ENCODE measurements at regions not wholly inside any gene's neighbourhood (a gene's known extent, or its start where the extent isn't known, plus 50 kb on each side); places are given as distances from the start of the nearest gene placed in this dataset.

- Histone ChIP-seq H3K9me2 (replicated peaks; ENCODE audit: insufficient read depth, low read length) (no peaks in the 10 kb centered on the region), H3K9ac (ENCODE audit: low read length) (no peak overlapping the region), H2AFZ (ENCODE audit: low read depth, low read length, severe bottlenecking) (no peak overlapping the region), H3K4me2 (ENCODE audit: low read depth, low read length, poor library complexity, severe bottlenecking) (no peak overlapping the region), H3K79me2 (ENCODE audit: insufficient read depth, low read length) (no peaks in the 10 kb centered on the region), H4K20me1 (ENCODE audit: low read depth, low read length) (no peaks in the 10 kb centered on the region), H3K9me3 (ENCODE audit: insufficient read depth, low read length) (0 out of 2 replicates have a peak, but pooled peaks cover 1% of the 10 kb centered on the region), H3K27ac (ENCODE audit: low read depth, low read length) (no peak overlapping the region), H3K4me3 (ENCODE audit: insufficient read depth, low read length, poor library complexity, severe bottlenecking) (no peak overlapping the region), H3K36me3 (ENCODE audit: low read length) (no peaks in the 10 kb centered on the region), H3F3A (ENCODE audit: insufficient read depth) (no peaks in the 10 kb centered on the region), H3K27me3 (ENCODE audit: low read length) (no peaks in the 10 kb centered on the region)
- TF ChIP-seq CTCF (IDR thresholded peaks at IDR 0.05; ENCODE audit: insufficient read depth, low read length, poor library complexity, severe bottlenecking) (no peak), EZH2phosphoT487 (conservative IDR thresholded peaks at IDR 0.05; ENCODE audit: low read length) (no peak)
Measured at GRCh38 chr6:101085327-101085726, 204.2 kb upstream of the ASCC3 start.

GRCh38 chr6:101086473-101086872, 205.3 kb upstream of the ASCC3 start:
- Histone ChIP-seq H3K9me3 (ENCODE audit: insufficient read depth, low read length) (0 out of 2 replicates have a peak, but pooled peaks cover 6% of the 10 kb centered on the region), H3K4me3 (ENCODE audit: insufficient read depth, low read length, poor library complexity, severe bottlenecking) (no peak overlapping the region), H3K9ac (ENCODE audit: low read length) (no peak overlapping the region), H4K20me1 (ENCODE audit: low read depth, low read length) (no peaks in the 10 kb centered on the region), H3K9me2 (replicated peaks; ENCODE audit: insufficient read depth, low read length) (no peaks in the 10 kb centered on the region), H3F3A (ENCODE audit: insufficient read depth) (no peaks in the 10 kb centered on the region), H3K36me3 (ENCODE audit: low read length) (no peaks in the 10 kb centered on the region), H3K27me3 (ENCODE audit: low read length) (no peaks in the 10 kb centered on the region), H3K27ac (ENCODE audit: low read depth, low read length) (no peak overlapping the region), H3K4me2 (ENCODE audit: low read depth, low read length, poor library complexity, severe bottlenecking) (no peak overlapping the region), H2AFZ (ENCODE audit: low read depth, low read length, severe bottlenecking) (no peak overlapping the region), H3K79me2 (ENCODE audit: insufficient read depth, low read length) (no peaks in the 10 kb centered on the region)
- no peak for TF ChIP-seq CTCF (IDR thresholded peaks at IDR 0.05; ENCODE audit: insufficient read depth, low read length, poor library complexity, severe bottlenecking)
- no peak for TF ChIP-seq EZH2phosphoT487 (conservative IDR thresholded peaks at IDR 0.05; ENCODE audit: low read length)

GRCh38 chr6:101088594-101088993, 207.5 kb upstream of the ASCC3 start:
- no peak overlapping the region for H3K27ac ChIP-seq (ENCODE audit: low read depth, low read length)
- no peaks in the 10 kb centered on the region for H4K20me1 ChIP-seq (ENCODE audit: low read depth, low read length)
- H3K27me3 ChIP-seq (ENCODE audit: low read length), result no peaks in the 10 kb centered on the region
- TF ChIP-seq EZH2phosphoT487 (conservative IDR thresholded peaks at IDR 0.05; ENCODE audit: low read length) (no peak), CTCF (IDR thresholded peaks at IDR 0.05; ENCODE audit: insufficient read depth, low read length, poor library complexity, severe bottlenecking) (no peak)
- no peaks in the 10 kb centered on the region for H3K36me3 ChIP-seq (ENCODE audit: low read length)
- no peaks in the 10 kb centered on the region for H3F3A ChIP-seq (ENCODE audit: insufficient read depth)
- 0 out of 2 replicates have a peak, but pooled peaks cover 6% of the 10 kb centered on the region for H3K9me3 ChIP-seq (ENCODE audit: insufficient read depth, low read length)
- H3K9me2 ChIP-seq (replicated peaks; ENCODE audit: insufficient read depth, low read length), result no peaks in the 10 kb centered on the region
- H2AFZ ChIP-seq (ENCODE audit: low read depth, low read length, severe bottlenecking), result no peak overlapping the region
- no peak overlapping the region for H3K4me2 ChIP-seq (ENCODE audit: low read depth, low read length, poor library complexity, severe bottlenecking)
- no peak overlapping the region for H3K9ac ChIP-seq (ENCODE audit: low read length)
- H3K79me2 ChIP-seq (ENCODE audit: insufficient read depth, low read length), result no peaks in the 10 kb centered on the region
- no peak overlapping the region for H3K4me3 ChIP-seq (ENCODE audit: insufficient read depth, low read length, poor library complexity, severe bottlenecking)

All from SU-DHL-6 (cell line).